Cardiac fibroblast (primary cell): ENCODE measurements at regions not wholly inside any gene's neighbourhood (a gene's known extent, or its start where the extent isn't known, plus 50 kb on each side); places are given as distances from the start of the nearest gene placed in this dataset.
A peak's percentile ranks its signal among the peaks of the same experiment; 100 is the strongest.

ENCODE experiments used
- DNase-seq, 2 donors: peaks; one replicate each; pipeline versions ENCODE4 v3.0.0 to v3.0.0-alpha.2; 2010; ENCODE audit warnings: low read depth in 2 of 2
- H3K4me3 ChIP-seq, 2 donors: replicated peaks in 1 of 2; 1 replicate in 1 of 2; 2 replicates in 1 of 2; pipeline ENCODE4 v1.5.1; 2011; ENCODE audit warnings: low read depth in 2 of 2, low read length in 2 of 2, mild to moderate bottlenecking in 2 of 2, moderate library complexity in 1 of 2
- CTCF ChIP-seq: IDR thresholded peaks from one replicate; pipeline ENCODE4 v1.5.1; 2011; ENCODE audit warnings: low read depth, mild to moderate bottlenecking, low read length, inconsistent platforms

DNA sequence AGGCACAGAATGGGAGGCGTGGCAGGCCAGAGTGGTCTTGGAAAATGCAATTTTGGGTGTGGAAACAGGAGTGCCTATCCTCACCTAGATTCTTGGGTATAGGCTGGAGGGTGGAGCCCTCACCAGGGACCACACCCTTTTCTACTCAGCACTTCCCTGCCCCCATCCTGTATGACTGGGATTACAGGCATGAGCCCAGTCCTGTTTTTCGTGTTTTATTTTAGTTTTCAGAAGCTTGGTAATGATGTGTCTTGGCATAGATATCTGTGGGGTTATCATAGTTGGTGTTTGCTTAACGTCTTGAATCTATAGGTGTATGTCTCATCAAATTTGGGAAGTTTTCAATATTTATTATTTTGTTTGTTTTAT is 248.7 kb upstream of the CBLB start:
- H3K4me3 ChIP-seq, result no peak overlapping the region
- no peak for DNase-seq
- TF ChIP-seq CTCF, result no peak

- TF ChIP-seq CTCF, result no peak
- no peak overlapping the region for H3K4me3 ChIP-seq
- DNase-seq, result peak; percentile 78 to 85
These were observed 250.8 kb upstream of the CBLB start for GRCh38 chr3:106119614-106120082.

GRCh38 chr3:106120356-106120755 is 251.5 kb upstream of the CBLB start:
- no peak for TF ChIP-seq CTCF
- H3K4me3 ChIP-seq, result no peak overlapping the region
- DNase-seq, result peak; percentile 49 to 76

- DNase-seq, result no peak
- TF ChIP-seq CTCF, result no peak
- H3K4me3 ChIP-seq, result no peak overlapping the region
These were observed 252.9 kb upstream of the CBLB start for GRCh38 chr3:106121491-106122289.

DNA sequence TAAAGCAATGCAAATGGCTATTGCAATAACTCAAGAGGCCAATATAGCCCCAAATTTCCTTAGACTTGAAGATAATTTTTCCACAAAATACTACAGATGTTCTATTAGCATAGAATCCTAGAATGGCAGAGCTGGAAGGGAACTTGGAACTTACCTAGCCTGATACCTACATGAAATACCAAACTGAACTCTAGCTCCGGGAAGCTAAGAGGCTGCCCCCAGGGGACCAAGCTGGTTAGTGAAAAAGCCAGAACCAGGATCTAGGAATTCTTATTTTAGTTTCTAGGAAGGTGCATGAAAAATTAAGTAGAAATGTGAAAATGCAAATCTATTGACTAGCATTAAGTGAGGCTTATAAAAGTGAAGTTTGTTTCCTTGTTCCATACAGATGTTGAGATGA is 256.0 kb upstream of the CBLB start:
- DNase-seq, result no peak
- no peak overlapping the region for H3K4me3 ChIP-seq
- TF ChIP-seq CTCF, result no peak

- no peak for DNase-seq
- no peak for TF ChIP-seq CTCF
- H3K4me3 ChIP-seq, result no peak overlapping the region
These were observed 256.5 kb upstream of the CBLB start for GRCh38 chr3:106125321-106125720.
